DMS 273 (cell line): ENCODE measurements at regions not wholly inside any gene's neighbourhood (a gene's known extent, or its start where the extent isn't known, plus 50 kb on each side); places are given as distances from the start of the nearest gene placed in this dataset.

Experiments used
- DNase-seq: peaks from one replicate; lab custom pipeline; 2025; ENCODE audit not compliant: unreplicated experiment; lab: John Stamatoyannopoulos, UW

DNA sequence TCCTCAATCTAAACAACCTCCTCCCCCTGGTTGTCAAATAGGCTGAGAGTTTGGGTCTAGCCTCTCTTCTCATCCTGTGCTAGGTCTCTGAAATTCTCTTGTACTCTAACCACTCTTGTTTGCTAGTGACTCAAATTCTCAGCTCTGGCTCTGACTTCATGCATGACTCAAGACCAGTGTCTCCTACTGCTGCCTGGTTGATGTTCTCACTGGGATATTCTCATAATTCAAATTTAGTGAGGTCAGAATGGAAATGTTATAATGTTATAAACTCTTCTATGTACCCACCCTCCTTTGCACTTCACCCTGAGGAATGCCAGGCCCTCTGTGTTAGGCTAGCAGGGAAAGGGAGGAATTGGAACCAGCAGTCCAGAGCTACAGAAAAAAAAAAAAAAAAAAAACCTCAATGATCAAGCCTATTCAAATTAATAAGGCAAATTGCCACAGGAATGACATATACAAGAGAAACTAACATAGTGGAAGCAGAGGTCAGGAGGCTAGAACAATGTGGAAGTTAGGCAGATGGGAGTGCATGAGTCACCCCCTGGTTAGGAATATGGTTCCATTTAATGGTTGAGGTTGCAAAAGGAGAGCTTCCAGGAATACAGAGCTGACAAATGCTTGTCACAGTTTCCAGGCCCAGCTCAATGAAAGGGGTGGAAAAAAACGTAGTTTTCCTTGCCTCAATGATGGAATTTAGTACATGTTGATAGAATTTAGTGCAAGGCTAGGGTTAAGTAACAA lies 459.5 kb downstream of the RMST start:
- DNase-seq, result peak; percentile 1

DNA sequence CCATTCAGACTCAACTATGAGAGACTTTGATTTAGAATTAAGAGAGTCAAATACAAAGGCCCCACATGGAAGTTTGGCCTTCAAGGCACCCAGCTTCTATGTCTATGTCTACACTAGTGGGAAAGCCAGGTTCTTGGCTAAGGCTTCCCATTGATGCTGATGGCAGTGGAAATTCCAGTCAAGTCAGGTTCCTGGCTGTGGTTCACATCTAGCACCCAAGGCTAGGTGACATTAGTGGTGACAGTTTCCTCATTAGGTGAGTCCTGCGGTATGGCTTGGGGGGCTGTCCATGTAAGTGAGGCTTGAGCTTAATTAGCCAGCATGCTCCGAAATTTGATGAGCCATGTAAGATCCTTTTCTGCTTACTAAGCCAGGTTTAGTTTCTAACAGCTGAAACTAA lies 460.9 kb downstream of the RMST start:
- DNase-seq, result no peak

- DNase-seq, result no peak
These were observed 461.5 kb downstream of the RMST start for GRCh38 chr12:97924122-97924521.

- DNase-seq, result no peak
These were observed 465.4 kb downstream of the RMST start for GRCh38 chr12:97927977-97928376.

- no peak for DNase-seq
These were observed 473.6 kb downstream of the RMST start for GRCh38 chr12:97936165-97936564.

- DNase-seq, result no peak
These were observed 475.4 kb downstream of the RMST start for GRCh38 chr12:97938031-97938430.

DNA sequence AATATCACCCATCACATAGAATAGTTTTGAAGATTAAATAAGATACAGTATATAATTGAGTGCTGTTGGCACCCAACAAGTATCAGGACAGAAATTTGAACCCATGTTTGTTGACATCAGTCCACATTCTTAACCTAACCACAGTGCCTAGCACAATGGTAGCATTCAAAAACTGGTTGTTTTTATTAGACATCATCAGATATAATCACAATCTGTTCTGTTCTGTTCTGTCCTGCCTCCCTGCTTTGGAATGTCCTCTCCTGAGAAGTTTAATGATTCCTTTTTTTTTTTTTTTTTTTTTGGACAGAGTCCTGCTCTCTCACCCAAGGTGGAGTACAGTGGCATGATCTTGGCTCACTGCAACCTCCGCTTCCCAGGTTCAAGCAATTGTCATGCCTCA lies 476.6 kb downstream of the RMST start:
- DNase-seq, result no peak

- DNase-seq, result no peak
These were observed 477.5 kb downstream of the RMST start for GRCh38 chr12:97940105-97940504.

GRCh38 chr12:97940629-97941028 lies 478.0 kb downstream of the RMST start:
- no peak for DNase-seq

DNA sequence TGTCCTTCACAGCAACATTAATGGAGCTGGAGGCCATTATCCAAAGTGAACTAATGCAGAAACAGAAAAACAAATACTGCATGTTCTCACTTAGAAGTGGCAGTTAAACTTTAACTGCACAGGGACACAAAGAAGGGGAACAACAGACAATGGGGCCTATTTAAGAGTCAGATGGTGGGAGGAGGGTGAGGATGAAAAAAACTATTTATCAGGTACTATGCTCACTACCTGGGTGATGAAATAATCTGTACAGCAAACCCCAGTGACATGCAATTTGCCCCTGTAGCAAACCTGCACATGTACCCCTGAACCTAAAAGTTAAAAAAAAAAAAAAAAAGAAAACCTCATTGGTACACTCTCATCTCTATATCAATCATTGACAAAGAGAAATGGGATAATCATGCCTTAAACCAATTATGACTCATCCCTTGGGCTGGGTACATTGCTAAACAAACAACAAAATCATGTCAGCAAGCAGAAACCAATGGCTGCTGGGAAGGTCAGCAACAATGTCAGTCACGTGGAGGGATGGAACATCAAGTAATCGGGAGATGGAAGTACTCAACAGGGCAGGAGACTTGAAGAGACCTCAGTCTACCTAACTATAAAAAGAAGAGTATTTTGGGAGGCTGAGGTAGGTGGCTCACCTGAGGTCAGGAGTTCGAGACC lies 479.2 kb downstream of the RMST start:
- DNase-seq, result no peak

- DNase-seq, result peak; percentile 1
These were observed 480.8 kb downstream of the RMST start for GRCh38 chr12:97943359-97943758.

- DNase-seq, result no peak
These were observed 482.0 kb downstream of the RMST start for GRCh38 chr12:97944576-97944975.

GRCh38 chr12:97946701-97947100 lies 484.1 kb downstream of the RMST start:
- no peak for DNase-seq

DNA sequence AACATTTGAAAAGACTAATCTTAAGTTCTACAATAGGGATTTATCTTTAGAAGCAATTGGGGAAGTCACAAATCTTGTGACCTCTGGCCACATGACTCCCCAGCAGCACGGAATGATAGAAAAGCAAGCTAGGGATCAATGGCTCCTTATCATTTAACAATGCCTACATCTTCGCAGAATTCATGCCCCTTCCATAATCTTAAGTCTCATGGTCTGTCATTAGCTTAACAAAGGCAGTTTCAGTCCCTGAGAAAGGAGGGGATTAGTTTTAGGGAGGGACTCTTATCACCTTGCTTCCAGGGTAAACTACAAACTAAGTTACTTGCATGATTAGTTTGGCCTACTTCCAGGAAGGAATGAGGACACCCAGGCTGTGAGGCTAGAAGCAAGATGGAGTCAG lies 486.0 kb downstream of the RMST start:
- no peak for DNase-seq

DNA sequence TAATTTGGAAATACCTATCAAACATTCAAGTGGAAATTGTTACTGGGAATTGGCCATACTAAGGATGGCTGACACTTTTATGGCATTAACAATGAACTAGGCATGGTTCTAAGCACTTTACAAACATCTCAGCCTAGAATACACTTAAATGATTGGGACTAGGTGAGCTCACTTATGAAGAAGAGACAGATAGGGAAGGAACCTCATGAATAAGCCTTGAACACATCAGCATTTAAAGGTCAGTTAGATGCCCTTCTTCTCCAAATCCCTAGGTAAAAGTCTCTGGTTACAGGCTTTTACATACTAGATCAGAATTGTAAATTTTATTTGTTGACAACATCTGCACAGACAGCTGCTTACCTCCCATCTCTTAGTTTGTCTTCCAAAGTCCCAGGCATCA lies 488.6 kb downstream of the RMST start:
- DNase-seq, result no peak

DNA sequence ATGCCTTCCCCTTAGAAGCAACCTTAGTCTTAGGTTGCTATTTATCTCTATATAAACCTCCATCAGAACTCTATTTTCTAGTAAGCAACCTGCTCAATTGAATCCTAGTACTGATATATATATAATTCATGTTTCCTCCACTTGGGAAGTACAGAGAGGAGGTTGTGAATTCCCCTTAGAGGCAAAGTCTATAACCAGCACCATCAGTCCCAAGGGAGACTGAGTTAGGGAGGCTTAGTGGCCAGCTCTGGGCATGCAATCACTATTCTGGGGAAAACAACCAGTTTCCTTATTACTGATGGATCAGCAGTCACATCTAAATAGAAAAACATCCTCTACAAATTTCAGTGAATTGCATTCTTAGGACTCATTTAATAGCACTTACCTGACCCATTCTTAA lies 489.1 kb downstream of the RMST start:
- DNase-seq, result no peak

- no peak for DNase-seq
These were observed 494.5 kb downstream of the RMST start for GRCh38 chr12:97957109-97957508.

- DNase-seq, result no peak
These were observed 497.6 kb downstream of the RMST start for GRCh38 chr12:97960225-97960624.

- peak; percentile 47 for DNase-seq
These were observed 498.4 kb downstream of the RMST start for GRCh38 chr12:97960741-97961608.

DNA sequence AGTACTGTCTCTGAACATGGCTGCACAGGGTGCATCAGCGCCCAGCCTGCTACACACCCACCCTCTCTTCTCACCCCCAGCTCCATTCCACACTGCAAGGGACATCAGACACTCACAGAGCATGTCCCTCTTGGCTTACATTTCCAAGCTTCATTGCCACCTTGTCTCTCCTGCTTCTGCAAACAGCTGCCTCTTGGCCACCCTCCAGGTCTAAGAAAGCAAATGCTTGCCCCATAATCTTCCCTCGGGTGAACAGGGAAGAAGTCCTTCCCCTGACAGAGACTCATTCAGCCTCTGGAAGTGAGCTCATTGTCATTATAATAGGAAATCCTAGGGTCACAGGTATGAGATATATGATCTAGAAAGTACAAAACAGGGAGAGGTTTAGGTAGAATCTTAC lies 505.2 kb downstream of the RMST start:
- peak; percentile 27 for DNase-seq

DNA sequence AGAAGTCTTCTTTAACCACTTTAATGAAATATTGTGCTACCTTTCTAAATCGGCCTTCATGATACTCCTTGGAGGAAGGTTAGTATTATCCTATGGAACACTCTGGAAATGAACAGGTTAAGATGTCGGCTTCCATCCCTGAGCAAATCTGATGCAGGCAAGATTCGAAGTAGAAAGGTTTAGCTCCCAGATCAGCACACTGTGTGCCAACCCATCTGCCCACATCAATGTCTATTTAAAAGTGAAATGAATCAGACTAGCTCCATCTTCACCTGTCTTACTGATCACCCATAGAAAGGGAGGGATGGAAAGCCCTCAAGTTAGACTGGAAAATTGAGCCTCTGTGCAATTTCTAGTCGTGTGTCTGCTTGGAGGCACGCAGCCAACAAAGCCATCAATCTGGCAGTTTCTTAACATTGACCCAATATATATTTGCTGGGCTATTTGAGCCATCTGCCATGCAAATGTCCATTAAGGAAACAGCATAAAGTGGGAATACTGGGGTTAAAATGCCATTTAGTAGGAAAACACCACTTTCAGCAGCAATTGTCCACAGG lies 506.1 kb downstream of the RMST start:
- peak; percentile 59 for DNase-seq
